Endothelial cell of umbilical vein (primary cell): ENCODE measurements at regions not wholly inside any gene's neighbourhood (a gene's known extent, or its start where the extent isn't known, plus 50 kb on each side); places are given as distances from the start of the nearest gene placed in this dataset.

ENCODE experiments used
- BruUV-seq: library from RNA; stranded (reverse); fragments of 400-500 nt; replicated peaks from 2 replicates; lab custom pipeline; 2021; lab: Mats Ljungman, UMichigan
- CTCF ChIA-PET: fragments of 300-600, 350-600 bp; sonication (Branson Sonifier 250); formaldehyde crosslinking; loops from one replicate; lab custom pipeline; 2021; ENCODE audit warnings: antibody characterized with exemption, inconsistent platforms; lab: Charles Lee
- POLR2A ChIA-PET: fragments of 300-600, 350-600 bp; sonication (Branson Sonifier 250); formaldehyde crosslinking; loops from one replicate; lab custom pipeline; 2021; ENCODE audit warnings: antibody characterized with exemption, inconsistent platforms; lab: Charles Lee
- DNase-seq: peaks from one replicate; pipeline ENCODE4 v3.0.0-alpha.2; 2011; ENCODE audit warnings: low read depth, low spot score
- FAIRE-seq: peaks from 2 replicates; lab custom pipeline; 2011; peaks lifted over from hg19 to GRCh38; lab: Jason Lieb, UNC
- H2AFZ ChIP-seq: 2 replicates; pipeline ENCODE4 v1.6.0; 2012; ENCODE audit warnings: low read depth, low read length, control low read depth, inconsistent platforms
- H3K27ac ChIP-seq: 2 replicates; pipeline ENCODE4 v1.5.1; 2011; ENCODE audit warnings: low read depth, mild to moderate bottlenecking, control low read depth, low read length, moderate library complexity; ENCODE audit not compliant: insufficient read depth
- H3K27me3 ChIP-seq, 2 experiments: 2 replicates each; pipeline versions ENCODE4 v1.6.0 to v1.6.1; 2011; ENCODE audit warnings: low read length in 2 of 2, mixed read lengths in 1 of 2; ENCODE audit not compliant: control insufficient read depth in 2 of 2, insufficient read depth in 2 of 2
- H3K36me3 ChIP-seq, 2 experiments: 2 replicates in 1 of 2; 3 replicates in 1 of 2; pipeline ENCODE4 v1.5.1; 2011; ENCODE audit warnings: low read length in 2 of 2, mild to moderate bottlenecking in 1 of 2, moderate library complexity in 1 of 2; ENCODE audit not compliant: control insufficient read depth in 2 of 2, insufficient read depth in 2 of 2; ENCODE audit errors: extremely low read depth in 1 of 2
- H3K4me1 ChIP-seq: 3 replicates; pipeline ENCODE4 v1.5.1; 2011; ENCODE audit warnings: mild to moderate bottlenecking, low read length; ENCODE audit not compliant: control insufficient read depth, insufficient read depth; ENCODE audit errors: extremely low read depth
- H3K4me2 ChIP-seq: 2 replicates; pipeline ENCODE4 v1.6.1; 2011; ENCODE audit warnings: low read length, control low read depth, mixed read lengths; ENCODE audit not compliant: insufficient read depth
- H3K4me3 ChIP-seq, 3 experiments: fragments of 200-600 bp in 1 of 3; sonication (generic), shearing (Covaris generic) in 1 of 3; replicated peaks in 1 of 3; 2 replicates each; pipeline ENCODE4 v1.5.1; 2011 to 2016; ENCODE audit warnings: control low read depth in 3 of 3, low read length in 3 of 3, mild to moderate bottlenecking in 2 of 3, inconsistent platforms in 1 of 3, low read depth in 1 of 3, moderate library complexity in 1 of 3; ENCODE audit not compliant: insufficient read depth in 1 of 3
- H3K79me2 ChIP-seq: 2 replicates; pipeline ENCODE4 v1.6.0; 2012; ENCODE audit warnings: low read length, inconsistent platforms; ENCODE audit not compliant: control insufficient read depth, insufficient read depth
- H3K9ac ChIP-seq: replicated peaks from 2 replicates; pipeline ENCODE3; 2011; ENCODE audit warnings: low read length, control low read depth; ENCODE audit not compliant: insufficient read depth; ENCODE audit errors: extremely low read depth
- H3K9me1 ChIP-seq: replicated peaks from 3 replicates; pipeline ENCODE4 v1.6.0; 2011; ENCODE audit warnings: mild to moderate bottlenecking, low read length; ENCODE audit not compliant: control insufficient read depth, insufficient read depth; ENCODE audit errors: extremely low read depth
- H3K9me3 ChIP-seq: replicated peaks from 2 replicates; pipeline ENCODE4 v1.5.1; 2012; ENCODE audit warnings: low read length, inconsistent platforms; ENCODE audit not compliant: control insufficient read depth, insufficient read depth
- H4K20me1 ChIP-seq: replicated peaks from 2 replicates; pipeline ENCODE3; 2011; ENCODE audit warnings: mild to moderate bottlenecking, low read length; ENCODE audit not compliant: control insufficient read depth, insufficient read depth; ENCODE audit errors: extremely low read depth
- EZH2 ChIP-seq: IDR thresholded peaks from 2 replicates; pipeline ENCODE4 v1.6.1; 2012; ENCODE audit warnings: borderline replicate concordance, low read depth, mild to moderate bottlenecking, moderate library complexity, low read length, inconsistent platforms; ENCODE audit not compliant: severe bottlenecking
- FOS ChIP-seq: IDR thresholded peaks from 2 replicates; pipeline ENCODE4 v1.6.1; 2011; ENCODE audit warnings: mild to moderate bottlenecking, low read length, moderate library complexity, borderline replicate concordance; ENCODE audit not compliant: insufficient read depth
- GATA2 ChIP-seq: IDR thresholded peaks from 2 replicates; pipeline ENCODE4 v1.7.0; 2011; ENCODE audit warnings: low read depth, mild to moderate bottlenecking, moderate library complexity, mixed read lengths, low read length; ENCODE audit not compliant: insufficient read length, insufficient read depth
- JUN ChIP-seq: IDR thresholded peaks from 2 replicates; pipeline ENCODE4 v1.6.1; 2011; ENCODE audit warnings: borderline replicate concordance, low read depth; ENCODE audit not compliant: insufficient read length, insufficient read depth
- MYC ChIP-seq: IDR thresholded peaks from one replicate; pipeline ENCODE4 v1.6.1; 2011; ENCODE audit warnings: mild to moderate bottlenecking, low read depth, low read length
- POLR2A ChIP-seq: IDR thresholded peaks from 2 replicates; pipeline ENCODE4 v1.6.1; 2012; ENCODE audit warnings: low read depth, mild to moderate bottlenecking, control low read depth, low read length
- dilution Hi-C: fragments of 300-500 bp; cut with MboI; formaldehyde crosslinking; loops from one replicate; pipeline ENCODE4 v1.15.0; 2019; ENCODE audit warnings: low sequenced_read_pairs; ENCODE audit not compliant: extremely low pct_ligation_motif_present
- intact Hi-C: fragments of 100-400 bp; cut with micrococcal nuclease; formaldehyde crosslinking; loops from one replicate; pipeline ENCODE4 v1.10.0; 2022
- TF ChIP-seq, protein P1 (sequence below): IDR thresholded peaks from 2 replicates; pipeline ENCODE4 v1.6.1; 2011; ENCODE audit not compliant: insufficient read depth, insufficient read length
- TF ChIP-seq, protein P2 (sequence below), 2 donors: IDR thresholded peaks; 1 replicate in 1 of 2; 2 replicates in 1 of 2; pipeline ENCODE4 v1.5.1; 2011; ENCODE audit warnings: low read length in 2 of 2, mild to moderate bottlenecking in 2 of 2, moderate library complexity in 2 of 2, control low read depth in 1 of 2, inconsistent platforms in 1 of 2, low read depth in 1 of 2; ENCODE audit not compliant: insufficient read depth in 1 of 2; ENCODE audit errors: extremely low read depth in 1 of 2

DNA sequence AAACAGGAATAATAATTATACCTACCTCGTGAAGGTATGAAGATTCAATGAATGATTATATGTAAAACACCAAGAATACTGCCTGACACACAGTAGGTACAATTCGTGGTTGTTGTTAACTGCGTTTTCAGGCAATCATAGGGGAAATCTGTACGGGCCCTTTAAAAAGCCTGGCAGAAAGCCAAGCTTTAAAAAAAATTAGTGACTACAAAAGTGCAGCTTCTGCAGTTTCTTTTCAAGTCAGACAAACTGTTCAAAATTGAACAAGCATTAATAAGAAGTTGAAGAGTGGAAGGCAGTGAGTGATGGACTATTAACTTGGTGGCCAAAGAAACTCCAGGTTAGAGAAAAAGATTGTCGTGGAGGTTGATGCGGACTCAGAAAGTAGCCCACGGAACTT lies 85.9 kb upstream of the TRIO start:
- Histone ChIP-seq H3K4me1 (no peaks in the 10 kb centered on the region), H3K27me3 (peaks cover 0 to 8% of the 10 kb centered on the region in 2 experiments), H2AFZ (no peak overlapping the region), H3K9ac (no peak overlapping the region), H3K9me1 (no peaks in the 10 kb centered on the region), H3K4me2 (no peak overlapping the region), H3K4me3 (no peak overlapping the region), H4K20me1 (no peaks in the 10 kb centered on the region), H3K36me3 (no peaks in the 10 kb centered on the region), H3K79me2 (no peaks in the 10 kb centered on the region), H3K9me3 (no peaks in the 10 kb centered on the region), H3K27ac (no peak overlapping the region)
- CTCF ChIA-PET = no interaction called here
- DNase-seq = no peak
- FAIRE-seq = no peak
- no peak for TF ChIP-seq EZH2
- dilution Hi-C loops = no loop called here
- POLR2A ChIA-PET = no interaction called here
- BruUV-seq = no TSS peak
- intact Hi-C loops = no loop called here

DNA sequence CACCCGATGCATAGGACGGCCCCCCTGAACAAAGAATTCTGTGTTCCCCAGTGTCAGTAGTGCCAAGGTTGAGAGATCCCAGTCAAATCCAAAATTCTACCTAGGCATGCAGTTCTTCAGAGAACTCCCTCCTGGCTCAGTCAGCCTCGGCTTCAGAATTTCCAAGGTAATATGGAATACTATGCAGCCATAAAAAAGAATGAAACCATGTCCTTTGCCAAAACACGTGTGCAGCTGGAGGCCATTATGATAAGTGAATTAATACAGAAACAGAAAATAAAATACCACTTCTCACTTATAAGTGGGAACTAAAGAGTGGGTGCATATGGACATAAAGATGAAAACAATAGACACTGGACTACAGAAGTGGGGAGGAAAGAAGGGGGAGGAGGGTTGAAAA lies 87.1 kb upstream of the TRIO start:
- no peaks in the 10 kb centered on the region for H3K36me3 ChIP-seq
- ChIA-PET CTCF (no interaction called here), POLR2A (no interaction called here)
- no peaks in the 10 kb centered on the region for H3K9me1 ChIP-seq
- H3K27ac ChIP-seq = no peak overlapping the region
- intact Hi-C loops (no loop called here), dilution Hi-C loops (no loop called here)
- H3K9me3 ChIP-seq = no peaks in the 10 kb centered on the region
- peaks cover 0 to 5% of the 10 kb centered on the region in 2 experiments for H3K27me3 ChIP-seq
- no TSS peak for BruUV-seq
- TF ChIP-seq JUN = no peak
- TF ChIP-seq FOS = no peak
- TF ChIP-seq MYC = no peak
- TF ChIP-seq, protein P1, sequence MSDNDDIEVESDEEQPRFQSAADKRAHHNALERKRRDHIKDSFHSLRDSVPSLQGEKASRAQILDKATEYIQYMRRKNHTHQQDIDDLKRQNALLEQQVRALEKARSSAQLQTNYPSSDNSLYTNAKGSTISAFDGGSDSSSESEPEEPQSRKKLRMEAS = no peak
- no peak for TF ChIP-seq POLR2A
- no peak for TF ChIP-seq GATA2
- TF ChIP-seq, protein P2, sequence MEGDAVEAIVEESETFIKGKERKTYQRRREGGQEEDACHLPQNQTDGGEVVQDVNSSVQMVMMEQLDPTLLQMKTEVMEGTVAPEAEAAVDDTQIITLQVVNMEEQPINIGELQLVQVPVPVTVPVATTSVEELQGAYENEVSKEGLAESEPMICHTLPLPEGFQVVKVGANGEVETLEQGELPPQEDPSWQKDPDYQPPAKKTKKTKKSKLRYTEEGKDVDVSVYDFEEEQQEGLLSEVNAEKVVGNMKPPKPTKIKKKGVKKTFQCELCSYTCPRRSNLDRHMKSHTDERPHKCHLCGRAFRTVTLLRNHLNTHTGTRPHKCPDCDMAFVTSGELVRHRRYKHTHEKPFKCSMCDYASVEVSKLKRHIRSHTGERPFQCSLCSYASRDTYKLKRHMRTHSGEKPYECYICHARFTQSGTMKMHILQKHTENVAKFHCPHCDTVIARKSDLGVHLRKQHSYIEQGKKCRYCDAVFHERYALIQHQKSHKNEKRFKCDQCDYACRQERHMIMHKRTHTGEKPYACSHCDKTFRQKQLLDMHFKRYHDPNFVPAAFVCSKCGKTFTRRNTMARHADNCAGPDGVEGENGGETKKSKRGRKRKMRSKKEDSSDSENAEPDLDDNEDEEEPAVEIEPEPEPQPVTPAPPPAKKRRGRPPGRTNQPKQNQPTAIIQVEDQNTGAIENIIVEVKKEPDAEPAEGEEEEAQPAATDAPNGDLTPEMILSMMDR (IDR thresholded peaks at IDR 0.05; ENCODE audit: extremely low read depth in 1 of 2, insufficient read depth in 1 of 2, low read depth in 1 of 2, low read length in 2 of 2) = no peak
- H3K4me1 ChIP-seq = no peaks in the 10 kb centered on the region
- no peak overlapping the region for H3K9ac ChIP-seq
- FAIRE-seq (no peak), DNase-seq (no peak)
- no peaks in the 10 kb centered on the region for H3K79me2 ChIP-seq
- no peak overlapping the region for H2AFZ ChIP-seq
- no peak overlapping the region for H3K4me2 ChIP-seq
- H3K4me3 ChIP-seq = no peak overlapping the region
- H4K20me1 ChIP-seq = no peaks in the 10 kb centered on the region
